Subcutaneous abdominal adipose tissue (tissue), 5 donors: ENCODE measurements at regions not wholly inside any gene's neighbourhood (a gene's known extent, or its start where the extent isn't known, plus 50 kb on each side); places are given as distances from the start of the nearest gene placed in this dataset.

Experiments used
- H3K27ac ChIP-seq: one replicate; pipeline ENCODE4 v1.7.0; 2013; ENCODE audit warnings: low read depth, mild to moderate bottlenecking, inconsistent platforms, low read length, moderate library complexity
- H3K27me3 ChIP-seq, 5 donors: one replicate each; pipeline ENCODE4 v1.7.0; 2013; ENCODE audit warnings: low read length in 5 of 5, inconsistent platforms in 1 of 5; ENCODE audit not compliant: control insufficient read depth in 5 of 5, insufficient read depth in 4 of 5
- H3K36me3 ChIP-seq, 5 donors: one replicate each; pipeline ENCODE4 v1.7.0; 2013; ENCODE audit warnings: low read length in 5 of 5; ENCODE audit not compliant: control insufficient read depth in 5 of 5, insufficient read depth in 5 of 5
- H3K4me1 ChIP-seq, 5 donors: one replicate each; pipeline ENCODE4 v1.7.0; 2013; ENCODE audit warnings: low read length in 5 of 5, mild to moderate bottlenecking in 3 of 5, moderate library complexity in 1 of 5; ENCODE audit not compliant: control insufficient read depth in 5 of 5, insufficient read depth in 5 of 5
- H3K4me3 ChIP-seq, 5 donors: one replicate each; pipeline ENCODE4 v1.7.0; 2013; ENCODE audit warnings: low read length in 5 of 5, low read depth in 1 of 5
- H3K9ac ChIP-seq, 5 donors: one replicate each; pipeline ENCODE4 v1.7.0; 2013; ENCODE audit warnings: low read length in 5 of 5, mild to moderate bottlenecking in 4 of 5, moderate library complexity in 3 of 5
- H3K9me3 ChIP-seq, 5 donors: one replicate each; pipeline ENCODE4 v1.7.0; 2013; ENCODE audit warnings: low read length in 5 of 5; ENCODE audit not compliant: control insufficient read depth in 5 of 5
- donor health status: healthy.
- donor health status: healthy.
- donor health status: healthy.
- donor health status: healthy.
- donor health status: healthy.

DNA sequence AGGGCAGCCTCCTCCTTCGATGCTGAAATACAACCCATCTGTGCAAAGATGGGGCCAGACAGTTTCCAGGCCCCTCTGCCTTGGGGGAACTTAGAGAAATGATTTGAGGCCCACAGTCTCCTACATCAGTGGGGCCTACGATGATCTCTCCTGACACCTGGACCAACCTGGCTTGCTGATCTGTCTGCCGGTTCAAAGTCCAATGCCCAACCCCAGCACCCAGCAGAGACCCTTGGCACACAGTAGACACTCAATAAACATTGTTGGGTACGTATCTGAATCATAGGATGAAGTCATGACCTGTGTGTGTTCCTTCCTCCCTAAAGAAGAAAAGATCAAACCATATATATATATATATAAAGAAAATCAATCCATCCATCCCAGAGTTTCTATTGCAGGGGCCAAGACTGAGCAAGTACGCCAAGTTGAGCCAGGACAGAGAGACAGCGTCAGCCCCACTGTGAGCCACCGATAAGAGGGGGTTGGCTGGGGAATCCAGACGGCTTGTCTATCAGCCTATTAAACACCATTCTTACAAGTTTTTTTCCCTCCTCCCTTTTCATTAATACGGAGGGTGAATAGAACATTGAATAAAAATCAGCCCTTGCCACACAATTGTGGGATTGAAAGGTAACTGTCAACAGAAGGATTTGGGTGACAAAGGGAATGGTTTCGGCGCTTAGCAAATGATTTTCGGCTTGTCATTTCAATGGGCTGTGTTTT lies 244.1 kb downstream of the MN1 start:
- Histone ChIP-seq H3K9ac (no peak overlapping the region), H3K4me1 (peaks cover 0 to 13% (median 9%) of the 10 kb centered on the region in 5 donors)

DNA sequence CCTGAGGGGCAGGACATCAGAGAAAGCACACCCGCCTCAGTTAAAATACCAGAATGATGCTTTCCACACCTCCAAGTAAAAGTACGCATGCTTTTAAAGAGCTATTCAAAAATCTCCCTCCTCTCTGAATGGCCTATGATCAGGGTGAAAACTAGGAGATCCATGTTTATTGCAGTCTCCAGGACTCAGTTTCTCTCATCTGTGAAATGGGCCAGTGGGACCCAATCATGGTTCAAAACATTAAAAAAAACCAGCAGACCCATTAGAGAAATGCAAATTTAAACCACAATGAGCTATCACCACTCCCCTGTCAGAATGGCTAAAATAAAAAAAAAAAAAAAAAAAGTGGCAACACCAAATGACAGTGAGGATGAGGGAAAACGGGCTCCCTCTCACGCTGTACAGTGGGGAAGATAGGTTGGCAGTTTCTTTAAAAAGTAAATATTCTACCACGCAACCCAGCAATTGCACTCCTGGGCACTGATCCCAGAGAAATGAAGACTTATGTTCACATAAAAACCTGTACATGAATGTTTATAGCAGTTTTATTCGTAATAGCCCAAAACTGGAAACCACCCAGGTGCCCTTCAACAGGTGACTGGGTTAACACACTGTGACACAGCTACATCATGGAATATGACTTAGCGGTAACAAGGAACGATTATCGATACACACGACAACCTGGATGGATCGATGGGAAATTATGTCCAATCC lies 242.7 kb downstream of the MN1 start:
- no peaks in the 10 kb centered on the region for H3K27me3 ChIP-seq
- H3K36me3 ChIP-seq: no peaks in the 10 kb centered on the region
- peaks cover 0 to 13% (median 9%) of the 10 kb centered on the region in 5 donors for H3K4me1 ChIP-seq
- no peak overlapping the region for H3K9ac ChIP-seq
- no peak overlapping the region for H3K27ac ChIP-seq
- H3K9me3 ChIP-seq: no peaks in the 10 kb centered on the region
- H3K4me3 ChIP-seq: no peak overlapping the region

More for the DNA sequence above, 244.1 kb downstream of the MN1 start:
- H3K4me3 ChIP-seq: no peak overlapping the region
- no peaks in the 10 kb centered on the region for H3K36me3 ChIP-seq
- H3K27ac ChIP-seq: no peak overlapping the region
- H3K27me3 ChIP-seq: no peaks in the 10 kb centered on the region
- peaks cover 0 to 6% (median 5%) of the 10 kb centered on the region in 5 donors for H3K9me3 ChIP-seq

DNA sequence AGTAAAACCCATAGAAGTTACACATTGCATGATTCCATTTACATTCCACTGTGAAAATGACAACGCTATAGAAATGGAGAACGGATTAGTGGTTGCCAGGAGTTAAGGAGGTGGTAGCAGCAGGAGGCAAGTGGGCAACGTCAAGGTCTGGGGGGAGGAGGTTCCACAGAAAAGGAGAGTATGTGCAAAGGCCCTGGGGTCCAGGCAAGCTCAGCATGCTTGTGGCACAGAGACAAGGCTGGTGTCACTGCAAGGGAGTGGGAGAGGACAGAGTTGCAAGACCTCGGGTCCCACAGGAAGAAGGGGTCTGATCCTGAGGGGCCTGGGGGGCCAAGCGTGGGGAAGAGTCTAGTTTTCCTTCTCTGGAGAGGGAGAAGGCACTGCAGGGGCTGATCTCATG lies 240.8 kb downstream of the MN1 start:
- no peak overlapping the region for H3K9ac ChIP-seq
- H3K27ac ChIP-seq: no peak overlapping the region
- no peaks in the 10 kb centered on the region for H3K27me3 ChIP-seq
- H3K9me3 ChIP-seq: peaks cover 0 to 5% (median 0%) of the 10 kb centered on the region in 5 donors
- H3K36me3 ChIP-seq: no peaks in the 10 kb centered on the region
- H3K4me3 ChIP-seq: no peak overlapping the region
- H3K4me1 ChIP-seq: no peaks in the 10 kb centered on the region

DNA sequence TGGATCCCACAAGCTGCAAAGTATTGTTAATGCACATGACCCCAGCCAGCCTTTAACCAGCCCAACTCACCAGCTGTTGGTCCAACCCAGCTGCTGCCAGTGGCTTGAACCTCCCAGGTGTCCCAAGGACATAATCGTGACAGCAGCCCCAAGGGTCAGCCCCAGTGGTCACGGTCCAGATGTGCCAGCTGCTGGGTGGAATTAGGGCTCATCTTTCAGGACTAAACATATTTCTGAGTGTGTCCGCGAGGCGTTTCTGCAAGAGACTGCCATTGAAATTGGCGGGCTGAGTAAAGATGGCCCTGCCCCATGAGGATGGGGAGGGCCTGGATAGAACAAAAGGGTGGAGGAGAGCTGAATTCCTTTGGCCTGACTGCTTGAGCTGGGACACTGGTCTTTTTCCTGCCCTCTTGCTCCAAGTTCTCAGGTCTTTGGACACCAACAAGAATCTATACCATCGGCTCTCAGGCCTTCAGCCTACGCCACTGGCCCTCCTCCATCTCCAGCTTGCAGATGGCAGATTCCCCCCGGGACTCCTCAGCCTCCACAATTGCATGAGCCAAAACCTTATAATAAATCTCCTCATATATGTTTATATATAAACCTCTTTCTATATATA lies 240.2 kb downstream of the MN1 start:
- Histone ChIP-seq H3K9me3 (peaks cover 0 to 5% (median 0%) of the 10 kb centered on the region in 5 donors), H3K4me3 (no peak overlapping the region), H3K36me3 (no peaks in the 10 kb centered on the region), H3K27me3 (no peaks in the 10 kb centered on the region), H3K9ac (no peak overlapping the region), H3K4me1 (no peaks in the 10 kb centered on the region), H3K27ac (no peak overlapping the region)

DNA sequence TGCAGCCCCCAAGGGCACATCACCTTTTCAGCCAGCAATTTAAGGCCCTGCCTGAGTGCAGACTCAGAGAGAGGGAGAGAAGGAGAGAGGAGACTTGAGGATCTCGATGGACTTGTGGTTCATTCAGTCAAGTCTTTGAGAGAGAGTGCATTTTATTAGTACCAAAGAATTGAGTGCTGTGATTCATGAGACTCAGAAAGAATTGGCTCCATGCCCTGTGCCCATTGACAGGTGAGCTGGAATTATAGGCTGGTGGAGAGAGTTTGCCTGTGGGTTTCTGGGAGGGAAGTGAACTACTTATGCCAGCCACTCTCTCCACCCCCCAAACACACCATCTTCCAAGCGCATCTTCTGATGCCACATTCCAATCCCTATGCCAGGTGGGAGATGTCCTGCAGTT lies 236.8 kb downstream of the MN1 start:
- Histone ChIP-seq H3K9me3 (peaks cover 0 to 5% (median 0%) of the 10 kb centered on the region in 5 donors), H3K27me3 (peaks cover 0 to 5% (median 0%) of the 10 kb centered on the region in 5 donors), H3K9ac (no peak overlapping the region), H3K4me3 (no peak overlapping the region), H3K36me3 (no peaks in the 10 kb centered on the region), H3K27ac (no peak overlapping the region), H3K4me1 (peaks cover 0 to 4% (median 3%) of the 10 kb centered on the region in 5 donors)

DNA sequence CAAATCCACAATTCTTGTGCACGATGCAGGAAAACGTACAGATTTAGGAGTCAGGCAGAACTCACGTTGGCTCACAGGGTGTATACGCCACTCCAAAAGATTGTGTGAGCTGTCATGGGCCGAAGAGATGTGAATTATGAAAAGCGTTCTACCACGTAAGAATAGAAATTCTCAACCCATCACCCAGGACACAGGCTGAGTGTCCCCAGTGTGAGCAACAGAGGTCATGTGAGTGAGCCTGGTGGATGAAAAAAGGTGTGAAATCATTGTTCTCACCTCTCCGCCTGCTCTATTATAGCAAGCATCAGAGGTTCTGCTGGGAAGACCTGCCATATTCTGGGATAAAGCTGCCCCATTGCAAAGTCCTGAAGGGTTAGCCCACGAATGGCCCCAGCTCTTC lies 235.0 kb downstream of the MN1 start:
- Histone ChIP-seq H3K9me3 (peaks cover 0 to 5% (median 0%) of the 10 kb centered on the region in 5 donors), H3K36me3 (no peaks in the 10 kb centered on the region), H3K27ac (no peak overlapping the region), H3K9ac (no peak overlapping the region), H3K27me3 (peaks cover 0 to 8% (median 0%) of the 10 kb centered on the region in 5 donors), H3K4me3 (no peak overlapping the region), H3K4me1 (peaks cover 0 to 19% (median 11%) of the 10 kb centered on the region in 5 donors)

DNA sequence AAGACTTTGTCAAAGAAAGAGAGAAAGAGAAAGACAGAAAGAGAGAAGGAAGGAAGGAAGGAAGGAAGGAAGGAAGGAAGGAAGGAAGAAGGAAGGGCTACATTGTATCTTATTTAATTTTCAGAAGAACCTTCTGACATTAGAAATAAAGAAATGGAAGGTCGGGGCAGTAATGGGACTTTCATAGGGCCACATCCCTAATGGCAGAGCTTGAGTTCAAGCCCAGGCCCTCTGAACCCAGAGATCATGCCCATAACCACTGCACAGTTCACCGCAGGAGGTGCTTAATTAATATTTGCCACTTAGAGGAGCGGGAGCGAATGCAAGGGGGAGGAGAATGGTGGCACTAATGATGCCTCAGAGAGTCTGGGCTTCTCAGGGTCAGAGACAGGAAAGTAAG lies 233.3 kb downstream of the MN1 start:
- peaks cover 0 to 8% (median 0%) of the 10 kb centered on the region in 5 donors for H3K27me3 ChIP-seq
- H3K9me3 ChIP-seq: peaks cover 0 to 13% (median 10%) of the 10 kb centered on the region in 5 donors
- H3K9ac ChIP-seq: no peak overlapping the region
- peaks cover 0 to 19% (median 11%) of the 10 kb centered on the region in 5 donors for H3K4me1 ChIP-seq
- H3K4me3 ChIP-seq: no peak overlapping the region
- no peaks in the 10 kb centered on the region for H3K36me3 ChIP-seq
- H3K27ac ChIP-seq: no peak overlapping the region

DNA sequence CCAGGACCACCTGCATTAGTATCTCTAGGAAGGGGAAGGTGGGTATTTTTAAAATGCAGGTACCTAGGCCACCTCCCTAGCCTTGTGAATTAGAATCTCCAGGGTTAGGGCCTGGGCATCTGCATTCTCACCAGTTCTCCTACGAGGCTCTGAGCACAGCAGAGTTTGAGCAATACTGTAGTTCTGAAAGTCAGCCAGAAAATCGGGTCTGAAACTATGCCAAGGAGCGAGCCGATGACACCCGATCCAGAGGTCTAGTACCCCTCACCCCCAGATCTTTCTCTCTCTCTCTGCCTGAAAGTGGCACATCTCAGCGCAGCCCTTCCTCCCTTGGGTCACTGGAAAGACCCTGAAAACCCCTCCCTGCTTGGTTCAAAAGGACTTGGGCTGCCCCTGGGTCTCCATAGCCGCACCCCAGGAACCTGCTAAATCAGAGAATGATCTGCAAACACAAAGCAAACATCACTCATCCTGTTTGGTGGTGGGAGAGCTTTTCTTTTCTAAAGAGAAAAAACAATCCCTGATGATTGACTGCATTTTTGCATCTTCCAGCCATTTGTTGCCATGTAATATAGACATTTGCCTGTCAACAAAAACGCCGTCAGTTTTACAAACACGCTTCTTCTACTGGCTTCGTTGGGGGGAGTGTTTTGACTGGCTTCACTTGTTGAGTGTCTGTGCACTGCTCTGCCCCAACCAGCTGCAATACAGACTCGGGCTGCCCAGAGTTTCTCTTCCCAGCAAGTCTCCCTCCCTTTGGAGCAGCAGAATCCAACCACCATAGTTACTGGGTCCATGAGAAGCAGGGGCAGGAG lies 229.9 kb downstream of the MN1 start:
- H3K9me3 ChIP-seq: peaks cover 0 to 10% (median 8%) of the 10 kb centered on the region in 5 donors
- peaks cover 0 to 20% (median 14%) of the 10 kb centered on the region in 5 donors for H3K4me1 ChIP-seq
- H3K27ac ChIP-seq: no peak overlapping the region
- H3K4me3 ChIP-seq: no peak overlapping the region
- peaks cover 0 to 19% (median 0%) of the 10 kb centered on the region in 5 donors for H3K27me3 ChIP-seq
- no peaks in the 10 kb centered on the region for H3K36me3 ChIP-seq
- H3K9ac ChIP-seq: no peak overlapping the region

DNA sequence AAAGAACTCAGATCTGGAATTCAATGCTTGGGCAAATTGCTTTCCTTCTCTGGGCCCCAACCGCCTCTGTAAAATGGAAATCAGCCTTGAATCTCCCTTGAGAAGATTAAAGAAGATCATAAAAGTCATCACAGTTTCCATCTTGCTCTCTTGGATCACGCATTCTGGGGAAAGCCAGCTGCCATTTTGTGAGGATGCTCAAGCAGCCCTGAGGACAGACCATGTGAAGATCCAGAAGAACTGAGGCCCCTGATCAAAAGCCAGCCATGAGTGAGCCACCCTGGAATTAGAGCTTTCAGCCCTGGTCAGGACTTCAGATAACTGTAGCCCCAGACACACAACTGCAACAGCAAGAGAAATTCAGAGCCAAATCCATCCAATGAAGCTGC lies 229.3 kb downstream of the MN1 start:
- no peak overlapping the region for H3K9ac ChIP-seq
- peaks cover 0 to 10% (median 8%) of the 10 kb centered on the region in 5 donors for H3K9me3 ChIP-seq
- no peak overlapping the region for H3K27ac ChIP-seq
- H3K36me3 ChIP-seq: no peaks in the 10 kb centered on the region
- peaks cover 0 to 26% (median 19%) of the 10 kb centered on the region in 5 donors for H3K4me1 ChIP-seq
- no peak overlapping the region for H3K4me3 ChIP-seq
- peaks cover 0 to 19% (median 0%) of the 10 kb centered on the region in 5 donors for H3K27me3 ChIP-seq
